CD4-positive, alpha-beta memory T cell (primary cell): ENCODE measurements at regions not wholly inside any gene's neighbourhood (a gene's known extent, or its start where the extent isn't known, plus 50 kb on each side); places are given as distances from the start of the nearest gene placed in this dataset.
A peak's percentile ranks its signal among the peaks of the same experiment; 100 is the strongest.

Experiments
- CTCF ChIA-PET: fragments of 350-600 bp; sonication (Branson Sonifier 250); formaldehyde crosslinking; loops from one replicate; lab custom pipeline; 2021; ENCODE audit warnings: inconsistent platforms; ENCODE audit not compliant: partially characterized antibody; lab: Charles Lee
- POLR2A ChIA-PET: fragments of 350-600 bp; sonication (Branson Sonifier 250); formaldehyde crosslinking; loops from one replicate; lab custom pipeline; 2021; ENCODE audit not compliant: partially characterized antibody; lab: Charles Lee
- DNase-seq, 5 donors: peaks; one replicate each; pipeline versions ENCODE4 v3.0.0 to v3.0.0-alpha.2; 2020 to 2022; ENCODE audit warnings: mixed read lengths in 1 of 5
- H3K27ac ChIP-seq: one replicate; pipeline ENCODE4 v1.7.0; 2013; ENCODE audit warnings: low read depth, low read length
- H3K27me3 ChIP-seq: 2 replicates; pipeline ENCODE4 v1.7.0; 2013; ENCODE audit warnings: mild to moderate bottlenecking, low read length, moderate library complexity; ENCODE audit not compliant: insufficient read depth
- H3K36me3 ChIP-seq: 2 replicates; pipeline ENCODE4 v1.7.0; 2013; ENCODE audit warnings: mild to moderate bottlenecking, low read length, moderate library complexity; ENCODE audit not compliant: insufficient read depth
- H3K4me1 ChIP-seq: 2 replicates; pipeline ENCODE4 v1.7.0; 2013; ENCODE audit warnings: mild to moderate bottlenecking, low read length, moderate library complexity; ENCODE audit not compliant: insufficient read depth
- H3K4me3 ChIP-seq, 2 donors: one replicate each; pipeline ENCODE4 v1.7.0; 2013; ENCODE audit warnings: low read length in 2 of 2, mild to moderate bottlenecking in 1 of 2
- H3K9me3 ChIP-seq, 2 donors: one replicate each; pipeline ENCODE4 v1.7.0; 2013; ENCODE audit warnings: low read length in 2 of 2, control low read depth in 1 of 2; ENCODE audit not compliant: control insufficient read depth in 1 of 2
- H3K27ac Mint-ChIP-seq, 7 donors: one replicate each; pipeline ENCODE4 v1.8.0; 2020 to 2021; ENCODE audit warnings: mixed read lengths in 7 of 7, mild to moderate bottlenecking in 6 of 7, inconsistent platforms in 3 of 7, moderate library complexity in 3 of 7
- H3K27me3 Mint-ChIP-seq, 2 donors: one replicate each; pipeline ENCODE4 v1.8.0; 2020 to 2021; ENCODE audit warnings: mixed read lengths in 2 of 2
- H3K36me3 Mint-ChIP-seq, 2 donors: one replicate each; pipeline ENCODE4 v1.8.0; 2020 to 2021; ENCODE audit warnings: mixed read lengths in 2 of 2, inconsistent platforms in 1 of 2, mild to moderate bottlenecking in 1 of 2
- H3K4me1 Mint-ChIP-seq, 4 donors: one replicate each; pipeline ENCODE4 v1.8.0; 2020 to 2021; ENCODE audit warnings: mixed read lengths in 4 of 4, mild to moderate bottlenecking in 1 of 4
- H3K4me3 Mint-ChIP-seq, 8 donors: one replicate each; pipeline ENCODE4 v1.8.0; 2020 to 2021; ENCODE audit warnings: mixed read lengths in 8 of 8, mild to moderate bottlenecking in 7 of 8, moderate library complexity in 6 of 8, inconsistent platforms in 3 of 8
- H3K9me3 Mint-ChIP-seq, 8 donors: one replicate each; pipeline ENCODE4 v1.8.0; 2020 to 2021; ENCODE audit warnings: mixed read lengths in 8 of 8, mild to moderate bottlenecking in 5 of 8, inconsistent platforms in 3 of 8, moderate library complexity in 1 of 8
- intact Hi-C: fragments of 100-400 bp; cut with micrococcal nuclease; formaldehyde crosslinking; loops from one replicate; pipeline ENCODE4 v1.15.1; 2023

DNA sequence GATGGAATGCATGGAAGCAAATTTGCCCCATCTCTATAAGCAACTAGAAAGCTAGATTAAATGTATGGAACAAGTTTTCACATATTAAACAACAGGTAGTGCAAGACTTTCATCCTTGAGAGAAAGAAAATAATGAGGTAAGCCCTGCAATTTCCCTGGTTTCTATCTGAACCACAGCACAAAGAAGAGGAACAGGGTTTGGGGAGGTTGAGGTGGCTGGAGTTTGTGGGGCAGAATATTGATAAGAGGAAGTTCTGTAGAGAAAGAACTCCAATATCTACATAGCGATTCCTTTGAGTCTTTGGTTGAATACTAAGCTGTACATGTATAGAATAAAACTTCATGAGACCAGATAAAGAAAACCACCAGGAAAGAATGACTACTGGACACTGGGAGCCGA lies 96.3 kb upstream of the CCND2 start:
- no peak overlapping the region for H3K27ac ChIP-seq
- ChIA-PET CTCF (interaction anchor here (0.8 kb wide), 1 partner anchor 183 kb away, joined by 3 read pairs; no protein-coding TSS in a partner anchor), POLR2A (no interaction called here)
- intact Hi-C loops, result no loop called here
- H3K4me3 ChIP-seq, result no peak overlapping the region
- H3K27me3 Mint-ChIP-seq, result peaks cover 0 to 2% of the 10 kb centered on the region in 2 donors
- peak overlapping the region in 1 of 8 donors; percentile 46 for H3K4me3 Mint-ChIP-seq
- H3K9me3 Mint-ChIP-seq, result peaks cover 0 to 6% (median 2%) of the 10 kb centered on the region in 8 donors
- H3K36me3 Mint-ChIP-seq, result no peaks in the 10 kb centered on the region
- no peaks in the 10 kb centered on the region for H3K36me3 ChIP-seq
- H3K9me3 ChIP-seq, result no peaks in the 10 kb centered on the region
- no peaks in the 10 kb centered on the region for H3K4me1 ChIP-seq
- no peak overlapping the region for H3K27ac Mint-ChIP-seq
- no peaks in the 10 kb centered on the region for H3K27me3 ChIP-seq
- DNase-seq, result no peak
- peaks cover 0 to 2% (median 0%) of the 10 kb centered on the region in 4 donors for H3K4me1 Mint-ChIP-seq

DNA sequence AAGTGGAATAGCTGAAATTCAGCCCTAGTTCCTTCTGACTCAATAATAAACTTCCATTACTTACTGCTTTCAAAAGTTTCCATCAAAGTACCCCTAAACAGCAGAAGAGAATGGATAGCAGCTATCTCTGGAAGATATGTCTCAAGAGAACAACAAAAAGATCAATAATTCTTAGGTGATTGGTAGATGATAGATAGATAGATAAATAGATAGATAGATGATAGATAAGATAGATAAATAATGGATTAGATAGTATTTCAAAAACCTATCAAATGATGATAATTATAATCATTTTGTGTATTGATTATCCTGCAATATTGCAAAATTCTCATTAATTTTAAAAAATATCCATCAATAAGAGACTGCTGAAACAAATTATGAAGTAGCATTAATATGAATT lies 97.4 kb upstream of the CCND2 start:
- Histone ChIP-seq H3K4me3 (no peak overlapping the region), H3K4me1 (no peaks in the 10 kb centered on the region), H3K36me3 (no peaks in the 10 kb centered on the region), H3K27me3 (no peaks in the 10 kb centered on the region), H3K9me3 (no peaks in the 10 kb centered on the region), H3K27ac (no peak overlapping the region)
- DNase-seq, result no peak
- Mint-ChIP-seq H3K36me3 (no peaks in the 10 kb centered on the region), H3K4me3 (no peak overlapping the region), H3K4me1 (peaks cover 0 to 2% (median 0%) of the 10 kb centered on the region in 4 donors), H3K9me3 (peaks cover 0 to 3% (median 0%) of the 10 kb centered on the region in 8 donors), H3K27me3 (no peaks in the 10 kb centered on the region), H3K27ac (no peak overlapping the region)
- intact Hi-C loops, result no loop called here
- POLR2A ChIA-PET, result no interaction called here
- CTCF ChIA-PET, result no interaction called here

DNA sequence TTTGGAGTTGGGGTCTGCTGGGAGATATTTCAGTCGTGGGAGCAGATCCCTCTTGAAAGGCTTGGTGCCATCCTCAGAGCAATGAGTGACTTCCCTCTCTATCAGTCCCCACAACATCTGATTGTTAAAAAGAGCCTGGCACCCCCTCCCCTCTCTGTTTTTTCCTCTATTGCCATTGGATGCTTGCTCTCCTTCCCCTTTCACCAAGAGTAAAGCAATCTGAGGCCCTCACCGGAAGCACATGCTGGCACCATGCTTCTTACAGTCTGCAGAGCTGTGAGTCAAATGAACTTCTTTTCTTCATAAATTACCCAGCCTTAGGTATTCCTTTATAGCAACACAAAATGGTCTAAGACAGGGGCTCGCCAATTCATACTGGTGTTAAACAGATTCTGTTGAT lies 99.1 kb upstream of the CCND2 start:
- Mint-ChIP-seq H3K27me3 (no peaks in the 10 kb centered on the region), H3K4me1 (peaks cover 2 to 6% (median 5%) of the 10 kb centered on the region in 4 donors), H3K27ac (peak overlapping the region in 1 of 7 donors; percentile 58), H3K9me3 (peaks cover 0 to 3% (median 0%) of the 10 kb centered on the region in 8 donors), H3K36me3 (no peaks in the 10 kb centered on the region), H3K4me3 (no peak overlapping the region)
- no peaks in the 10 kb centered on the region for H3K27me3 ChIP-seq
- H3K4me3 ChIP-seq, result no peak overlapping the region
- H3K9me3 ChIP-seq, result no peaks in the 10 kb centered on the region
- intact Hi-C loops, result no loop called here
- H3K4me1 ChIP-seq, result no peaks in the 10 kb centered on the region
- no peaks in the 10 kb centered on the region for H3K36me3 ChIP-seq
- H3K27ac ChIP-seq, result no peak overlapping the region
- POLR2A ChIA-PET, result no interaction called here
- DNase-seq, result no peak
- CTCF ChIA-PET, result interaction anchor here (1.5 kb wide), 1 partner anchor 67 kb away, joined by 4 read pairs; no protein-coding TSS in a partner anchor

DNA sequence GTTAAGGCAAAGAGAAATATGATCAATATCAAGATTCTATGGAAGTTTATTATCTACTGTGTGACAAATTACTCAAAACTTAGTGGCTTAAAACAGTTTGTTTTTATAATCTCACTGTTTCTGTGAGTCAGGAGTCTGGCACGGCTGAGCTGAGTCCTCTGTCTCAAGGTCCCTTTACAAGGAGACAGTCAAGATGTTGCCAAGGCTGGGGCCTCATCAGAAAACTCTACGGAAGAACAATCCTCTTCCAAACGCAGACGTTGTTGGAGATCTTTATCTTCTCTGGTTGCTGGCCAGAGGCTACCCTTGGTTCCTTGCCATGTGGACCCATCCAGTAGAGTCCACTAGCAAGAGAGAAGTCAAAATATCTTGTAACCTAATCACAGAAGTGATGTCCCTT lies 100.6 kb upstream of the CCND2 start:
- no peak for DNase-seq
- no peaks in the 10 kb centered on the region for H3K9me3 Mint-ChIP-seq
- H3K27ac ChIP-seq, result no peak overlapping the region
- ChIA-PET POLR2A (interaction anchor here (1.0 kb wide), 1 partner anchor 8 kb away, joined by 4 read pairs; no protein-coding TSS in a partner anchor), CTCF (interaction anchor here (1.5 kb wide), 1 partner anchor 66 kb away, joined by 4 read pairs; no protein-coding TSS in a partner anchor)
- H3K9me3 ChIP-seq, result no peaks in the 10 kb centered on the region
- no peaks in the 10 kb centered on the region for H3K36me3 ChIP-seq
- H3K4me3 ChIP-seq, result no peak overlapping the region
- no peaks in the 10 kb centered on the region for H3K36me3 Mint-ChIP-seq
- no peak overlapping the region for H3K27ac Mint-ChIP-seq
- peaks cover 7 to 10% (median 9%) of the 10 kb centered on the region in 4 donors for H3K4me1 Mint-ChIP-seq
- no peaks in the 10 kb centered on the region for H3K4me1 ChIP-seq
- intact Hi-C loops, result no loop called here
- no peaks in the 10 kb centered on the region for H3K27me3 ChIP-seq
- H3K4me3 Mint-ChIP-seq, result no peak overlapping the region
- no peaks in the 10 kb centered on the region for H3K27me3 Mint-ChIP-seq

DNA sequence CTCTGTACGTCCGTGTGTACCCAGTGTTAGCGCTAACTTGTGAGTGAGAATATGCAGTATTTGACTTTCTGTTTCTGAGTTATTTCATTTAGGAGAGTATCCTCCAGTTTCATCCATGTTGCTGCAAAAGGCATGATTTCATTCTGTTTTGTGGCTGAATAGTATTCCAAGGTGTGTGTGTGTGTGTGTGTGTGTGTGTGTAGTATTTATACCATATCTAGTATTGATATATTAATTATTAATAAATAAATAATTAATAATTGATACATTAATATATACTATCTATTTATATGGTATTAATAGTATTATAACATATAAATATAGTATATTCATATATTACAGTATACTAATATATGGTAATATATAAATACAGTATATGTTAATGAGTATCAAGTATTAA lies 101.8 kb upstream of the CCND2 start:
- H3K9me3 ChIP-seq, result no peaks in the 10 kb centered on the region
- H3K36me3 ChIP-seq, result no peaks in the 10 kb centered on the region
- intact Hi-C loops, result no loop called here
- H3K4me3 ChIP-seq, result no peak overlapping the region
- Mint-ChIP-seq H3K4me1 (peaks cover 7 to 10% (median 9%) of the 10 kb centered on the region in 4 donors), H3K27me3 (no peaks in the 10 kb centered on the region), H3K36me3 (no peaks in the 10 kb centered on the region), H3K4me3 (no peak overlapping the region), H3K27ac (no peak overlapping the region), H3K9me3 (no peaks in the 10 kb centered on the region)
- H3K27ac ChIP-seq, result no peak overlapping the region
- ChIA-PET POLR2A (no interaction called here), CTCF (no interaction called here)
- no peaks in the 10 kb centered on the region for H3K4me1 ChIP-seq
- no peaks in the 10 kb centered on the region for H3K27me3 ChIP-seq
- DNase-seq, result no peak

DNA sequence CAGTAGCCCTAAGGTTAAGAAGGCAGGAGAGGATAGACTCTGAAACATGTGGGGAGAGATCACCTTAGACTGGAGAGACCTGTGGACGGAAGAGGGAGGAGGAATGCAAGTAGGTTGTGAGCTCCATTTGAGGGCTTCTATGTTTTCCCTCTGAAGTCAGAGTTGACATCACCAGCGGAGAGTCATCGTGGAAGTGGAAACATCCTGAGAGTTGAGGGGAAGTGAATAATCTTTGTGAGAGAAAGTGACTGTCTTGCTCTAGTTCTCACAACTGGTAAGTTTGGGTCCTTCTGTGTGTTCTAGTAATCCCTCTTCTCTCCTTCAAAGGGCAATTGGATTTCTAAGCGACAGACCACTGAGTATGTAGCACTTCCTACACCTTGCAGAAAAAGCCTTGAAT lies 103.6 kb upstream of the CCND2 start:
- POLR2A ChIA-PET, result interaction anchor here (0.7 kb wide), 1 partner anchor 103 kb away, joined by 3 read pairs; no protein-coding TSS in a partner anchor
- intact Hi-C loops, result no loop called here
- Mint-ChIP-seq H3K4me3 (peak overlapping the region in 5 of 8 donors; percentile 21 to 71 (median 40)), H3K36me3 (no peaks in the 10 kb centered on the region), H3K9me3 (no peaks in the 10 kb centered on the region), H3K27me3 (no peaks in the 10 kb centered on the region), H3K27ac (peak overlapping the region in 4 of 7 donors; percentile 6 to 53 (median 38)), H3K4me1 (peaks cover 10 to 20% (median 17%) of the 10 kb centered on the region in 4 donors)
- Histone ChIP-seq H3K36me3 (no peaks in the 10 kb centered on the region), H3K27me3 (no peaks in the 10 kb centered on the region), H3K4me3 (no peak overlapping the region), H3K9me3 (no peaks in the 10 kb centered on the region), H3K27ac (no peak overlapping the region), H3K4me1 (peaks cover 5% of the 10 kb centered on the region)
- CTCF ChIA-PET, result interaction anchor here (0.6 kb wide), 1 partner anchor 62 kb away, joined by 3 read pairs; no protein-coding TSS in a partner anchor
- no peak for DNase-seq

DNA sequence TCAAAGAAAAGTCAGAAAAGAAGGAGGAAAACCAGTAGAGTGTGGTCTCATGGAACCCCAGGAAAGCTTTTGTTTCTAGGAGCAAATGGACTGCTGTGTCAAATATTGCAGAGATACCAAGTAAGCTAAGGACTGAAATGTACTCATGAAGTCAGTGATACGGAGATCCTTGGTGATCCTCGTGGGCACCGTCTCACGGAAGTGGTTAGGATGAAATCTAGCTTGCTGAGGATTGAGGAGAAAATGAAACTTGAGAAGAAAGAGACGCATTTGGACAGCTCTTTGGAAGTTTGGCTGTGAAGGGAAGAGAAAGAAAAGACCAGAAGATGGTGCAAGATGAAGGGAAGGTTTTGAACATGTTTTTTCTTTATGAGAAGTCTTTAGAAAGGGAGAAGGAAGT lies 104.0 kb upstream of the CCND2 start:
- H3K4me1 ChIP-seq, result peaks cover 6% of the 10 kb centered on the region
- Mint-ChIP-seq H3K4me1 (peaks cover 13 to 24% (median 20%) of the 10 kb centered on the region in 4 donors), H3K36me3 (no peaks in the 10 kb centered on the region), H3K9me3 (no peaks in the 10 kb centered on the region), H3K27me3 (no peaks in the 10 kb centered on the region), H3K27ac (peak overlapping the region in 4 of 7 donors; percentile 6 to 80 (median 38)), H3K4me3 (peak overlapping the region; percentile 20 to 71 (median 44))
- intact Hi-C loops, result no loop called here
- H3K9me3 ChIP-seq, result no peaks in the 10 kb centered on the region
- POLR2A ChIA-PET, result interaction anchor here (0.7 kb wide), 1 partner anchor 104 kb away, joined by 3 read pairs; no protein-coding TSS in a partner anchor
- H3K36me3 ChIP-seq, result no peaks in the 10 kb centered on the region
- H3K27me3 ChIP-seq, result no peaks in the 10 kb centered on the region
- H3K4me3 ChIP-seq, result no peak overlapping the region
- CTCF ChIA-PET, result interaction anchor here (0.6 kb wide), 2 partner anchors 62 to 107 kb away, joined by 3 to 4 read pairs; no protein-coding TSS in a partner anchor
- DNase-seq, result no peak
- no peak overlapping the region for H3K27ac ChIP-seq
